GM10248 (cell line): ENCODE measurements at regions not wholly inside any gene's neighbourhood (a gene's known extent, or its start where the extent isn't known, plus 50 kb on each side); places are given as distances from the start of the nearest gene placed in this dataset.

ENCODE experiments used
- CTCF ChIA-PET: fragments of 300-600 bp; sonication (Branson Sonifier 250); formaldehyde crosslinking; extraction: SDS; loops from one replicate; lab custom pipeline; 2021; ENCODE audit warnings: antibody characterized with exemption; lab: Yijun Ruan, JAX
- POLR2A ChIA-PET: fragments of 350-650 bp; sonication (Branson Sonifier 250); formaldehyde crosslinking; extraction: SDS; loops from one replicate; lab custom pipeline; 2020; ENCODE audit warnings: antibody characterized with exemption; lab: Yijun Ruan, JAX
- DNase-seq: peaks from one replicate; pipeline ENCODE4 v3.0.0; 2012; ENCODE audit errors: extremely low spot score
- TF ChIP-seq, protein P1 (sequence below): IDR thresholded peaks from 2 replicates; pipeline ENCODE4 v1.5.1; 2012; ENCODE audit warnings: mild to moderate bottlenecking, low read depth; ENCODE audit errors: extremely low read depth, missing control alignments, control extremely low read depth

DNA sequence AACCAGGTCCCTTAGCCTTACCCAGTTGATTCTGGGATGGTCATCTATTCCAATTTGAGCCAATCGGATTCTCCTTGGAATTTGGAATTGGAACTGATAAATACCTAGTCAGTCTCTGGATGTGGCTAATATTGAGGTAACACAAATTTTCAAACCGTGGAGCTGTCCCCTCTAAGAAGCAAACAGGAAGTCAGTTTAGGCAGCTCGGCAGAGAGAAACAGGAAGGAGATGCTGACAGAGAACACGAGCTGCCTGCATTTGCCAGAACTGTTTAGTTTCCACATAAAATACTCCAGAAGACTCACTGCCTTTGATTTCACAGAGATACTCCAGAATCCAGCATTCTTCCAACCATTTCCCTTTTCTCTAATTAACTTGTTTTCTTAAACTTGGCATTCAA lies 1024.9 kb downstream of the BCL11A start:
- DNase-seq = no peak
- TF ChIP-seq, protein P1, sequence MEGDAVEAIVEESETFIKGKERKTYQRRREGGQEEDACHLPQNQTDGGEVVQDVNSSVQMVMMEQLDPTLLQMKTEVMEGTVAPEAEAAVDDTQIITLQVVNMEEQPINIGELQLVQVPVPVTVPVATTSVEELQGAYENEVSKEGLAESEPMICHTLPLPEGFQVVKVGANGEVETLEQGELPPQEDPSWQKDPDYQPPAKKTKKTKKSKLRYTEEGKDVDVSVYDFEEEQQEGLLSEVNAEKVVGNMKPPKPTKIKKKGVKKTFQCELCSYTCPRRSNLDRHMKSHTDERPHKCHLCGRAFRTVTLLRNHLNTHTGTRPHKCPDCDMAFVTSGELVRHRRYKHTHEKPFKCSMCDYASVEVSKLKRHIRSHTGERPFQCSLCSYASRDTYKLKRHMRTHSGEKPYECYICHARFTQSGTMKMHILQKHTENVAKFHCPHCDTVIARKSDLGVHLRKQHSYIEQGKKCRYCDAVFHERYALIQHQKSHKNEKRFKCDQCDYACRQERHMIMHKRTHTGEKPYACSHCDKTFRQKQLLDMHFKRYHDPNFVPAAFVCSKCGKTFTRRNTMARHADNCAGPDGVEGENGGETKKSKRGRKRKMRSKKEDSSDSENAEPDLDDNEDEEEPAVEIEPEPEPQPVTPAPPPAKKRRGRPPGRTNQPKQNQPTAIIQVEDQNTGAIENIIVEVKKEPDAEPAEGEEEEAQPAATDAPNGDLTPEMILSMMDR = no peak
- CTCF ChIA-PET = no interaction called here
- POLR2A ChIA-PET = no interaction called here

DNA sequence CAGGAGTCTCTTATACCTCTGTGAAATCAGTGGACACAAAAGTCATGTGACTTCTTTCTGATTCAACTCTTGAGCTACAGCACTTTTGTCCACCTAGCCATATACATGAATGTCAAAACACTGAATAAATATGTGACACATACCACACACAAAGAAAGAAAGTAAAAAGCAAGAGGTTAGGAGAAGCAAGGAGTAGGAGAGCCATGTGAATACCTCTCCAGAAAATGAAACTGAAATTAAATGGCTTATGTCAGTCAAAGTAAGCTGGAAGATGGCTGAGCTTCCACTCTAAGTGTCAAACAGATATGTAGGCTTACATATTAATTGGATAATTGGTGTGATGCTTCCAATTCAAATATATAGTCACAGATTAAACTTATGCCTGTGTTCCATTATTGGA lies 1050.5 kb downstream of the BCL11A start:
- no peak for DNase-seq
- TF ChIP-seq, protein P1 = no peak
- ChIA-PET POLR2A (no interaction called here), CTCF (no interaction called here)

DNA sequence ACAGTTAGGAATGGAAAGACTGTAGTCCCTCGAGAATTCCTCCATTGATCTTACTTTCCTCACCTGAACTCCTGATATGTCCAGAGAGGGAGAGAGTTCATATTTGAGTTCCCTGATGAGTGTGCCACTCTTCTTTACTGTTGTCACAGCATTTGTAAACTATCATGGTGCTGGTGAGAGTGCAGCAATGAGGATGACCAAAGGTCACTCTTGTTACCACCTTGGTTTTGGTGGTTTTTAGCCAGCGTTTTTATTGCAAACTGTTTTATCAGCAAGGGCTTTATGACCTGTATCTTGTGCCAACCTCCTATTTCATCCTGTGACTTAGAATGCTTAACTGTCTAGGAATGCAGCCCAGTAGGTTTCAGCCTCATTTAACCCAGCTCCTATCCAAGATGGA lies 1062.5 kb downstream of the BCL11A start:
- no peak for DNase-seq
- TF ChIP-seq, protein P1 = no peak
- POLR2A ChIA-PET = no interaction called here
- CTCF ChIA-PET = no interaction called here

DNA sequence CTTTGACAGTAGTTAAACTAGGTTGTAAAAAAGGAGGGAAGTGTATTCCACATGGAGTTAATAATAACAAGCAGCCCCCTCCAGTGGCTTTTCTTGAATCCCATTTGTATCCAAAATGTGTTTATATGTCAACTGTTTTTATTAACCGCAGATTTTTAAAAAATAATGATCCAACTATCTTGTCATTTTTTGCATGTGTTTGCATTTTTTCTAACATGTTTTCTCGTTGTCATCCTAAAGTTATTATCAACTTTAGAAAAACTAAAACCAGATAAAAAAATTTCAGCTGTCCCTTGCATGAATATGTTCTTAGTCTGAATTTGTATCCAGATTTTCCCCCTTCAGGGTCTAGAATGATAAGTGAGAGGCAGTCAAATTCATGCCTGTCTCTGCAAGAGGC lies 1063.3 kb downstream of the BCL11A start:
- POLR2A ChIA-PET = no interaction called here
- no peak for DNase-seq
- CTCF ChIA-PET = no interaction called here
- TF ChIP-seq, protein P1 = no peak

DNA sequence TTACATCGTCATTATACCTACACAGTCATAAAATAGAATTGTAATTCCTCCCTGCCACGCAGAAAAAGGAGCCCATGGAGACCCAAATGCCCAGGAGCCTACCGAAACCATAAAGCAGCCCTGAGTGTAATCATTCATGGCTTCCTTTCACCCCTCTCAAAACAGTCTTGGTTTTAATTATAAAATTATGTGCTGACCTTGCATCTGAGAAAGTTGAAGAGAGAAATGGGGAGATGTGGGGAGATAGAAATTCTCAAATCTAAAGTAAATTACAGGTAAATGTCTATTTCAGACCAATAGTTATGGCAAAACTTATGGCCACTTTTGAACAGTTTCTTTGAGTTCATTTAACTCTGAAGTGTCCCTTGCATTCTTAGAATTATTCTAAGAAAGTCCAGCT lies 1068.8 kb downstream of the BCL11A start:
- POLR2A ChIA-PET = no interaction called here
- DNase-seq = no peak
- TF ChIP-seq, protein P1 = no peak
- CTCF ChIA-PET = interaction anchor here (1.6 kb wide), 1 partner anchor 1190 kb away, joined by 3 read pairs; no protein-coding TSS in a partner anchor

DNA sequence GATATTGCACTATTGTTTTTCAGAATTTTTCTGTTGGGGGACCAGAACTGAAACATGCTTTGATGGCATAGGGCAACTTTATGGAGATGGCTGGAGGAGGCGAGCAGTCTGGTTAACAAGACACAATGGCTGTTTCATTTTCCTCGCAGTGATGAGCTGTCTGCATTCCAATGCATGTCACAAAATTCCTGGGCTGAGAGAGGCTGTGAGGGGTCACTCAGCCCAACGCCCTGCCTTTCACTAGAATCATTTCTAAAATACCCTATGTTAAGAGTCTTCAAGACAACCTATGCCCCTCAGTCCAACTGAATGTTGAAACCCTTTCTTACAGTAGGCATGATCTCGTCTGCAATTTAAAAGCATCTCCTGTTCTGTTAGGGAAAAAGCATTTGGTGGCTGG lies 1090.0 kb downstream of the BCL11A start:
- POLR2A ChIA-PET = no interaction called here
- TF ChIP-seq, protein P1 = no peak
- CTCF ChIA-PET = no interaction called here
- no peak for DNase-seq
